PC-9 (cell line): ENCODE measurements at regions not wholly inside any gene's neighbourhood (a gene's known extent, or its start where the extent isn't known, plus 50 kb on each side); places are given as distances from the start of the nearest gene placed in this dataset.

Experiments
- BruUV-seq: library from RNA; stranded (reverse); fragments of 400-500 nt; replicated peaks from 2 replicates; lab custom pipeline; 2021; lab: Mats Ljungman, UMichigan
- CTCF ChIA-PET: fragments of 300-600 bp; sonication (Branson Sonifier 250); formaldehyde crosslinking; loops from one replicate; lab custom pipeline; 2022; ENCODE audit warnings: antibody characterized with exemption; lab: Charles Lee
- POLR2A ChIA-PET: fragments of 300-600 bp; sonication (Branson Sonifier 250); formaldehyde crosslinking; loops from one replicate; lab custom pipeline; 2022; ENCODE audit warnings: antibody characterized with exemption; ENCODE audit not compliant: unreplicated experiment; lab: Charles Lee
- DNase-seq, 2 experiments: peaks; one replicate each; pipeline versions ENCODE4 v3.0.0 to v3.0.0-alpha.2; 2015 to 2022; ENCODE audit warnings: mixed read lengths in 1 of 2
- H2AFZ ChIP-seq: fragments of 200-600 bp; sonication (generic); 2 replicates; pipeline ENCODE4 v1.8.1; 2017; ENCODE audit warnings: antibody characterized with exemption
- H3F3A ChIP-seq: fragments of 200-600 bp; sonication (generic); 2 replicates; pipeline ENCODE4 v1.8.1; 2017; ENCODE audit warnings: antibody characterized with exemption, mild to moderate bottlenecking, low read depth; ENCODE audit not compliant: insufficient read depth
- H3K27ac ChIP-seq: fragments of 200-600 bp; sonication (generic); 2 replicates; pipeline ENCODE4 v1.6.1; 2016; ENCODE audit warnings: mixed run types
- H3K27me3 ChIP-seq: fragments of 200-600 bp; sonication (generic); 2 replicates; pipeline ENCODE4 v1.6.1; 2016; ENCODE audit warnings: low read depth, mixed run types; ENCODE audit not compliant: insufficient read depth
- H3K36me3 ChIP-seq: fragments of 200-600 bp; sonication (generic); 2 replicates; pipeline ENCODE4 v1.6.1; 2016; ENCODE audit warnings: low read depth, mixed run types
- H3K4me1 ChIP-seq: fragments of 200-600 bp; sonication (generic); replicated peaks from 2 replicates; pipeline ENCODE4 v1.6.1; 2016; ENCODE audit warnings: mixed run types; ENCODE audit not compliant: insufficient read depth
- H3K4me2 ChIP-seq: fragments of 200-600 bp; sonication (generic); 2 replicates; pipeline ENCODE4 v1.6.1; 2017; ENCODE audit warnings: mixed run types
- H3K4me3 ChIP-seq: fragments of 200-600 bp; sonication (generic); 2 replicates; pipeline ENCODE4 v1.6.1; 2016; ENCODE audit warnings: mixed run types
- H3K79me2 ChIP-seq: fragments of 200-600 bp; sonication (generic); 2 replicates; pipeline ENCODE4 v1.6.1; 2017; ENCODE audit warnings: low read depth, mixed run types
- H3K9me2 ChIP-seq: fragments of 200-600 bp; sonication (generic); 2 replicates; pipeline ENCODE4 v1.8.1; 2017; ENCODE audit warnings: mild to moderate bottlenecking; ENCODE audit not compliant: insufficient read depth
- H3K9me3 ChIP-seq: fragments of 200-600 bp; sonication (generic); 2 replicates; pipeline ENCODE4 v1.8.1; 2016; ENCODE audit warnings: low read depth; ENCODE audit not compliant: insufficient read depth
- H4K20me1 ChIP-seq: fragments of 200-600 bp; sonication (generic); 2 replicates; pipeline ENCODE4 v1.8.1; 2017; ENCODE audit not compliant: insufficient read depth
- CTCF ChIP-seq: fragments of 200-600 bp; sonication (generic); conservative IDR thresholded peaks from 2 replicates; pipeline ENCODE4 v1.6.1; 2017; ENCODE audit warnings: mixed run types, antibody characterized with exemption, mild to moderate bottlenecking, moderate library complexity
- EZH2 ChIP-seq: fragments of 200-600 bp; sonication (generic); IDR thresholded peaks from 2 replicates; pipeline ENCODE4 v1.8.0; 2017; ENCODE audit warnings: antibody characterized with exemption, low read depth
- intact Hi-C: fragments of 100-400 bp; cut with micrococcal nuclease; formaldehyde crosslinking; loops from one replicate; pipeline ENCODE4 v1.10.0; 2022; ENCODE audit not compliant: unreplicated experiment

GRCh38 chr2:224259831-224260230, 142.1 kb downstream of the FAM124B start:
- CTCF ChIA-PET, result no interaction called here

DNA sequence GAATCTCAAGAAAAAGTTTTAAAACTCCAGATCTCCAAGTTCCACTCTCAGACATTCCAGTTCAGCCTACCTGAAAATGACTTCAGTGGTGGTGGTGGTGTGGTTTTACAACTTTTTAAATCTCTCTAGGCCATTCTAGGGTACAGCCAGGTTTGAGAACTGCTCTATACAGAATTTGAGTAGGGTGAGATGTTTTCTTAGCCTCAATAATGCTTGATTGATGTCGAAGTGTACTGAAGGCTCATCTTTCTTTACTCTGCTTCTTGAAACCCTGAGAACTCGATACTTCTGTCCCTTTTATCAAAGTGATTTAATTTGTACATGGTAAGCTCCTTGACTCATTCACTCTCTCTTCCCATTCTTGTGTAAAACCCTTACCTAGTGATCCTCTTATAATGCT, 143.8 kb downstream of the FAM124B start:
- TF ChIP-seq EZH2 (no peak), CTCF (no peak)
- Histone ChIP-seq H3F3A (peaks cover 5% of the 10 kb centered on the region; the same call in 1 of the 2 replicates), H3K4me2 (no peak overlapping the region), H2AFZ (no peak overlapping the region), H3K36me3 (no peaks in the 10 kb centered on the region), H3K9me3 (peaks cover 3% of the 10 kb centered on the region; the same call in 1 of the 2 replicates), H4K20me1 (no peaks in the 10 kb centered on the region), H3K79me2 (no peaks in the 10 kb centered on the region), H3K27ac (no peak overlapping the region), H3K4me3 (no peak overlapping the region), H3K27me3 (no peaks in the 10 kb centered on the region), H3K4me1 (peaks cover 7% of the 10 kb centered on the region), H3K9me2 (no peaks in the 10 kb centered on the region)
- ChIA-PET POLR2A (interaction anchor here (0.5 kb wide), 1 partner anchor 301 kb away, joined by 4 read pairs; the partner anchor contains the start of gene MRPL44), CTCF (no interaction called here)
- no TSS peak for BruUV-seq
- intact Hi-C loops, result no loop called here
- DNase-seq, result no peak

More at GRCh38 chr2:224259831-224260230, 142.1 kb downstream of the FAM124B start:
- Histone ChIP-seq H3K27me3 (no peaks in the 10 kb centered on the region), H3K4me1 (peaks cover 23% of the 10 kb centered on the region), H3K36me3 (no peaks in the 10 kb centered on the region), H3K27ac (no peak overlapping the region), H3K9me3 (peaks cover 3% of the 10 kb centered on the region; the same call in 1 of the 2 replicates), H3K4me2 (no peak overlapping the region), H3F3A (peaks cover 18% of the 10 kb centered on the region), H2AFZ (no peak overlapping the region), H3K9me2 (no peaks in the 10 kb centered on the region), H4K20me1 (no peaks in the 10 kb centered on the region), H3K79me2 (no peaks in the 10 kb centered on the region), H3K4me3 (no peak overlapping the region)
- intact Hi-C loops, result no loop called here
- no TSS peak for BruUV-seq
- POLR2A ChIA-PET, result no interaction called here
- no peak for DNase-seq
- TF ChIP-seq EZH2, result no peak
- no peak for TF ChIP-seq CTCF

DNA sequence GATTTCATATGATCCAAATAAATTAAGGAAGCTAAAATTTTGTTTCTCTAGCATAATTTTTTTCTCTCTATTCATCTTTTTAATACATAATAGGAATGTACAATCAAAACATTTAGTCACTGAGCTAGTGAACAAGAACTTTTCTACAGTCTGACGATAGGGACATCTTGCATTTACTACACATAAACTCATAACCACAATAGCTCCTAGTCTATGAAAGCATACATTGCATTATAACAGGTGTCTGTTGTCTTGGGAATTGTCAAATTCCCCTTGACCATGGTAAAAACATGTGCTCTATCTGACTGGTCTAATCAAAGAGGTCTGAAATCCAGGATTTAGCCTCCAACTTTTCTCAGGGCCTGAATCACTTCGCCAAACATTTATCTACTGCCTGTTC, 144.8 kb downstream of the FAM124B start:
- H3K27me3 ChIP-seq, result no peaks in the 10 kb centered on the region
- H3K27ac ChIP-seq, result no peak overlapping the region
- H3K79me2 ChIP-seq, result no peaks in the 10 kb centered on the region
- H2AFZ ChIP-seq, result no peak overlapping the region
- no peak for DNase-seq
- peaks cover 2% of the 10 kb centered on the region; the same call in 1 of the 2 replicates for H3K9me3 ChIP-seq
- ChIA-PET CTCF (no interaction called here), POLR2A (interaction anchor here (0.6 kb wide), 1 partner anchor 8 kb away, joined by 4 read pairs; no protein-coding TSS in a partner anchor)
- BruUV-seq, result no TSS peak
- intact Hi-C loops, result no loop called here
- no peaks in the 10 kb centered on the region for H3K9me2 ChIP-seq
- no peaks in the 10 kb centered on the region for H3K4me1 ChIP-seq
- no peaks in the 10 kb centered on the region for H3F3A ChIP-seq
- H3K4me2 ChIP-seq, result no peak overlapping the region
- H3K36me3 ChIP-seq, result no peaks in the 10 kb centered on the region
- no peak overlapping the region for H3K4me3 ChIP-seq
- TF ChIP-seq CTCF (no peak), EZH2 (no peak)
- no peaks in the 10 kb centered on the region for H4K20me1 ChIP-seq
